ENCODE measurements at regions not wholly inside any gene's neighbourhood (a gene's known extent, or its start where the extent isn't known, plus 50 kb on each side); places are given as distances from the start of the nearest gene placed in this dataset.

DNA sequence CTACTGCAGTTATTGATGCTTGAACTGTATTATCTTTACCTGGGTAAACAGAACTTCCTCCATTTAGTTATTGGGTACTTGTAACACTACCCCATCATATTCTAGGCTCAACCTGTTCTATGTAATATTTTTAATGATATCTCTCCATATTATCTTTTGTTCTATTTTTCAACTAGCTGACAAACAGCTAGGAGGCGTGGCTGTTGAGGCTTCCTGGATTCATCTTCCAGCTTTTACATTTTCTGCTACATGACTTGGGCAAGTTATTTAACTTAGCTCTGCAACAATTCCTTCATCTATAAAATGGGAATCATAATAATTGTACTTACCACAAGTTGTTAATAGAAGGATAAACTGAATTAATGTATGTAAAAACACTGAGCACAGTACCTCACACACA, 349.3 kb downstream of the PTTG2 start:
- H3K27me3 Mint-ChIP-seq, result no peaks in the 10 kb centered on the region
- peaks cover 3% of the 10 kb centered on the region for H3K9me3 Mint-ChIP-seq
- intact Hi-C loops (cut with micrococcal nuclease), result no loop called here
- ATAC-seq (ENCODE audit: low read depth), result no peak
- peaks cover 62% of the 10 kb centered on the region for H3K4me1 Mint-ChIP-seq
- CTCF ChIA-PET, result interaction anchor here (1.3 to 2.9 kb wide), 3 partner anchors 10 to 366 kb away, joined by 3 to 31 read pairs (median 5); no protein-coding TSS in a partner anchor
- no peak overlapping the region for H3K27ac Mint-ChIP-seq
- POLR2A ChIA-PET, result interaction anchor here (2.3 kb wide), 1 partner anchor 10 kb away, joined by 28 read pairs; no protein-coding TSS in a partner anchor
- no peak overlapping the region for H3K4me3 Mint-ChIP-seq
- H3K36me3 Mint-ChIP-seq (ENCODE audit: low read depth), result no peaks in the 10 kb centered on the region
- no peak for DNase-seq
- TF ChIP-seq CTCF (IDR thresholded peaks at IDR 0.05), result no peak

GRCh38 chr4:38310446-38311043, 350.3 kb downstream of the PTTG2 start:
- no peak for TF ChIP-seq CTCF (IDR thresholded peaks at IDR 0.05)
- peaks cover 59% of the 10 kb centered on the region for H3K4me1 Mint-ChIP-seq
- ATAC-seq (ENCODE audit: low read depth) (peak; percentile 80), DNase-seq (no peak)
- H3K27ac Mint-ChIP-seq, result peak overlapping the region; percentile 76
- H3K27me3 Mint-ChIP-seq, result no peaks in the 10 kb centered on the region
- CTCF ChIA-PET, result interaction anchor here (0.5 to 2.9 kb wide), 6 partner anchors 9 to 365 kb away, joined by 3 to 31 read pairs (median 4); no protein-coding TSS in a partner anchor
- POLR2A ChIA-PET, result interaction anchor here (0.6 to 2.3 kb wide), 4 partner anchors 9 to 471 kb away, joined by 3 to 28 read pairs (median 4); no protein-coding TSS in a partner anchor
- H3K4me3 Mint-ChIP-seq, result peak overlapping the region; percentile 62
- no peaks in the 10 kb centered on the region for H3K36me3 Mint-ChIP-seq (ENCODE audit: low read depth)
- intact Hi-C loops (cut with micrococcal nuclease), result loop anchor here (1.0 to 10.0 kb wide), 4 partner anchors 9 to 854 kb away; no protein-coding TSS in a partner anchor
- peaks cover 3% of the 10 kb centered on the region for H3K9me3 Mint-ChIP-seq

GRCh38 chr4:38311495-38312126, 351.4 kb downstream of the PTTG2 start:
- DNase-seq (no peak), ATAC-seq (ENCODE audit: low read depth) (no peak)
- no peak for TF ChIP-seq CTCF (IDR thresholded peaks at IDR 0.05)
- intact Hi-C loops (cut with micrococcal nuclease), result loop anchor here (2.0 to 10.0 kb wide), 3 partner anchors 193 to 853 kb away; no protein-coding TSS in a partner anchor
- POLR2A ChIA-PET, result interaction anchor here (0.6 kb wide), 1 partner anchor 1147 kb away, joined by 3 read pairs; the partner anchor contains the start of genes LIAS and RPL9
- Mint-ChIP-seq H3K4me3 (no peak overlapping the region), H3K4me1 (peaks cover 49% of the 10 kb centered on the region), H3K27ac (no peak overlapping the region), H3K27me3 (no peaks in the 10 kb centered on the region), H3K36me3 (ENCODE audit: low read depth) (no peaks in the 10 kb centered on the region), H3K9me3 (peaks cover 3% of the 10 kb centered on the region)
- CTCF ChIA-PET, result interaction anchor here (1.1 to 2.9 kb wide), 2 partner anchors 8 to 12 kb away, joined by 3 to 31 read pairs; no protein-coding TSS in a partner anchor

DNA sequence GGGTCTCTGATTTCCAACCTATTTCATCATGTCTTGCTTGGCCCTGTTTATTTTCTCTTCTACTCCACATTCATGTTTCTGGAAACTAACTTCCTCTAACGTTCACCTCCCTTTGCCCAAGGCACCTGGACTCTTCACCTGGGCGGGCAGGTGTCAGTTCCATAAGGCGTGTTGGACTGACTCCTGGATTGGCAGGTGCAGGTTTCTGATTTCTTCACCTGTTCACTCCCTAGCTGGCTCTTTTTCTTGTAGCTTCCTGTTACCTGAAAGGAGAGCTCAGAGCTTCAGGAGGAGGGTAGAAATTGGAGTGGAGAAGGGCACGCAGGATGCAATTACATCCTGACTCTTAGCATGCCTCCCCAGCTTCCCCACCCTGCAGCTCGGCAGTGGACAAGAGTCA, 350.8 kb upstream of the KLF3 start:
- Mint-ChIP-seq H3K4me1 (peaks cover 38% of the 10 kb centered on the region), H3K27ac (no peak overlapping the region), H3K36me3 (ENCODE audit: low read depth) (no peaks in the 10 kb centered on the region), H3K4me3 (no peak overlapping the region), H3K27me3 (no peaks in the 10 kb centered on the region), H3K9me3 (peaks cover 3% of the 10 kb centered on the region)
- ATAC-seq (ENCODE audit: low read depth) (no peak), DNase-seq (no peak)
- ChIA-PET CTCF (interaction anchor here (0.5 kb wide), 1 partner anchor 683 kb away, joined by 3 read pairs; no protein-coding TSS in a partner anchor), POLR2A (no interaction called here)
- intact Hi-C loops (cut with micrococcal nuclease), result loop anchor here (5.0 to 10.0 kb wide), 2 partner anchors 209 to 852 kb away; no protein-coding TSS in a partner anchor
- TF ChIP-seq CTCF (IDR thresholded peaks at IDR 0.05), result no peak
